ENCODE measurements at regions not wholly inside any gene's neighbourhood (a gene's known extent, or its start where the extent isn't known, plus 50 kb on each side); places are given as distances from the start of the nearest gene placed in this dataset.

DNA sequence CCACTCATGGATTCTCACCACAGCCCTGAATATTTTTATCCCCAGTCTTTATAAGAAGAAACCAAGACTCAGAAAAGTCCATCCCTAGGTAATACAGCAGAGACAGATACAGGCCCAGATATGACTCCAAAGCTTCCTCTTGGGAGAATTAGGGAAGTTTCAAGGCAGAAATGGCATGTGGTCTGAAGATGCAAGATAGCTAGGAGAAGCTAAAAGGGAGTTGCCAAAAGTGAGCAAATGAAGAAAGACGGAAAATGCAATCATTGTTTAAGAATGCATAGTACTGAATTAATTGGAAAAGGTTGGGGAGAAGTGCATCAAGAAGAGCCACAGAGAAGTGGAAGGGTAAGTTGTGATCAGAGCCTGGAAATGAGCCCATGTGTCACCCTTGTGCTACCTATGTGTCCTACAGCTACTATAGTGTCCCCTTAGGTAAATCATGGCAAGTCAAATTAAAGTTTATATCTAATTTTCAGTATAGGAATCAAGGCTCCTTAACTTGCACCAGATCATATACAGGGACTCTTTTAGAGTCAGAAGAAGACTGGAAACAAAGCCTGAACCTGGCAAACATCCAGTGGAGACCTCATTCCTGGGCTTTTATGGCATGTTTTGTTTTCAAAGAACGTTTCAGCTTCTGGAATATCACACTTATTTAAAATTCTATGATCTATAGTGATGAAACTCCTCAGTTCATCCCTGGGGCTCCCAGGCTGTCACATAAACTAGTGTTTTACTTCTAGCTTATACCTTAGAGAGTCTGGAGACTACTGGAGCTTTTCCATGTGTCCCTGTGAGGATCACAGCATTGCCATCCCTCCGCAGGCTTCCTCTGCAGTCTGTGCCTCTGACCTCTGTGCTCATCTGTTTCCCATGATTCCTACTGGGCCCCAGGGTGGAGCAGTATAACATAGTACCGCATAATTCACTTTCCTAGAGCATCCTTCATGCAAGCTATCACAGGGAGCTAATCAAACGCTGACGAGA, 189.0 kb upstream of the CDKN3 start:
- ATAC-seq (ENCODE audit: low read depth) (no peak), DNase-seq (ENCODE audit: low spot score in 2 of 2) (no peak)
- H3K4me3 Mint-ChIP-seq, result no peak overlapping the region
- no peaks in the 10 kb centered on the region for H3K36me3 Mint-ChIP-seq
- peaks cover 13% of the 10 kb centered on the region for H3K27me3 Mint-ChIP-seq
- no peaks in the 10 kb centered on the region for H3K9me3 Mint-ChIP-seq
- H3K4me1 Mint-ChIP-seq, result no peaks in the 10 kb centered on the region
- no peak overlapping the region for H3K27ac Mint-ChIP-seq

GRCh38 chr14:54208751-54209150, 188.1 kb upstream of the CDKN3 start:
- DNase-seq (ENCODE audit: low spot score in 2 of 2) (no peak), ATAC-seq (ENCODE audit: low read depth) (no peak)
- H3K27me3 Mint-ChIP-seq, result peaks cover 13% of the 10 kb centered on the region
- H3K27ac Mint-ChIP-seq, result no peak overlapping the region
- no peak overlapping the region for H3K4me3 Mint-ChIP-seq
- H3K36me3 Mint-ChIP-seq, result no peaks in the 10 kb centered on the region
- H3K4me1 Mint-ChIP-seq, result no peaks in the 10 kb centered on the region
- H3K9me3 Mint-ChIP-seq, result no peaks in the 10 kb centered on the region

- no peak for DNase-seq (ENCODE audit: low spot score in 2 of 2)
- Mint-ChIP-seq H3K4me3 (no peak overlapping the region), H3K27ac (no peak overlapping the region), H3K9me3 (no peaks in the 10 kb centered on the region), H3K36me3 (no peaks in the 10 kb centered on the region), H3K4me1 (no peaks in the 10 kb centered on the region), H3K27me3 (peaks cover 13% of the 10 kb centered on the region)
- ATAC-seq (ENCODE audit: low read depth), result no peak
Measured at GRCh38 chr14:54209511-54210250, 187.1 kb upstream of the CDKN3 start.

DNA sequence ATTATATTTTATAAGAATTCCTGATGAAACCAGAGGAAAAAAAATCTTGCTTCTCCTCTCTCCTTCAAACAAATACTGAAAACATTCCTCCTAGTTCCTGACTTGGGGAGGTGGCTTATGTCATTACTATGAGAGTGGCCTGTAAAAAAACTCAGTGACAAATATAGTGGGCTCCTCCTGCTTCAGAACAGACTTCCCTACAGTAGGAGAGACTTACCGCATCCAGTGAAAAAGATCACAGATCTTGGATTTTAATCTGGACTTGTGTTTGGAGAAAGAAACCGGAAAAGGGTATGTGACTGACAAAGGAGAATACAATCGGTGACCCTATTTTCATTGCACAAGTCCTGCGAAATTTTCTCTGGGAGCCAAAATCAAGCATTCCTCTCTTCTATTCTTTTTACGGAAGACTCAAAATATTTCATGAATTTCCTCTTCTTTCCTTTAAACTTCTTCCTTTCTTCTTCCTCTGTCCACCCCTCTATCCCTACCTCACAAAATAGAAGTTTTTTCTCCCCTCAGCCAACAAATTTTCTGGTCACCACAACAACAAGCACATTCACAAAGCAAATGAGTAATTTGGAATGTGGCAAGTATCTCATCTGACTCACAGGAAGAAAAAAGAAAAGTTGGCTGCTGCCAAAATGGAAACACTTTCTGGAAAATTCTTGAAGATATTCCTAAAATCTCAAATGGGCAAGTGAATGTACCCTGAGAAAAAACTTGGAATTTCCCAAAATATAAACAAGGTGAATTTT, 185.1 kb upstream of the CDKN3 start:
- Mint-ChIP-seq H3K9me3 (no peaks in the 10 kb centered on the region), H3K27ac (no peak overlapping the region), H3K4me3 (no peak overlapping the region), H3K36me3 (no peaks in the 10 kb centered on the region), H3K27me3 (peaks cover 5% of the 10 kb centered on the region), H3K4me1 (no peaks in the 10 kb centered on the region)
- ATAC-seq (ENCODE audit: low read depth) (no peak), DNase-seq (ENCODE audit: low spot score in 2 of 2) (no peak)

GRCh38 chr14:54213536-54213935, 183.3 kb upstream of the CDKN3 start:
- H3K9me3 Mint-ChIP-seq, result no peaks in the 10 kb centered on the region

GRCh38 chr14:54216827-54217226, 180.0 kb upstream of the CDKN3 start:
- Mint-ChIP-seq H3K9me3 (no peaks in the 10 kb centered on the region), H3K27me3 (peaks cover 4% of the 10 kb centered on the region), H3K4me1 (peaks cover 5% of the 10 kb centered on the region), H3K27ac (no peak overlapping the region), H3K4me3 (no peak overlapping the region), H3K36me3 (no peaks in the 10 kb centered on the region)
- ATAC-seq (ENCODE audit: low read depth) (peak; percentile 24), DNase-seq (ENCODE audit: low spot score in 2 of 2) (no peak)

More at GRCh38 chr14:54213536-54213935, 183.3 kb upstream of the CDKN3 start:
- Mint-ChIP-seq H3K27me3 (peaks cover 3% of the 10 kb centered on the region), H3K4me1 (no peaks in the 10 kb centered on the region), H3K4me3 (no peak overlapping the region), H3K36me3 (no peaks in the 10 kb centered on the region), H3K27ac (no peak overlapping the region)
- no peak for DNase-seq (ENCODE audit: low spot score in 2 of 2)
- ATAC-seq (ENCODE audit: low read depth), result no peak

GRCh38 chr14:54219261-54220070, 177.3 kb upstream of the CDKN3 start:
- no peak for ATAC-seq (ENCODE audit: low read depth)
- no peak for DNase-seq (ENCODE audit: low spot score in 2 of 2)
- no peaks in the 10 kb centered on the region for H3K36me3 Mint-ChIP-seq
- peaks cover 5% of the 10 kb centered on the region for H3K4me1 Mint-ChIP-seq
- peaks cover 11% of the 10 kb centered on the region for H3K27me3 Mint-ChIP-seq
- no peaks in the 10 kb centered on the region for H3K9me3 Mint-ChIP-seq
- H3K4me3 Mint-ChIP-seq, result peak overlapping the region; percentile 75
- no peak overlapping the region for H3K27ac Mint-ChIP-seq

DNA sequence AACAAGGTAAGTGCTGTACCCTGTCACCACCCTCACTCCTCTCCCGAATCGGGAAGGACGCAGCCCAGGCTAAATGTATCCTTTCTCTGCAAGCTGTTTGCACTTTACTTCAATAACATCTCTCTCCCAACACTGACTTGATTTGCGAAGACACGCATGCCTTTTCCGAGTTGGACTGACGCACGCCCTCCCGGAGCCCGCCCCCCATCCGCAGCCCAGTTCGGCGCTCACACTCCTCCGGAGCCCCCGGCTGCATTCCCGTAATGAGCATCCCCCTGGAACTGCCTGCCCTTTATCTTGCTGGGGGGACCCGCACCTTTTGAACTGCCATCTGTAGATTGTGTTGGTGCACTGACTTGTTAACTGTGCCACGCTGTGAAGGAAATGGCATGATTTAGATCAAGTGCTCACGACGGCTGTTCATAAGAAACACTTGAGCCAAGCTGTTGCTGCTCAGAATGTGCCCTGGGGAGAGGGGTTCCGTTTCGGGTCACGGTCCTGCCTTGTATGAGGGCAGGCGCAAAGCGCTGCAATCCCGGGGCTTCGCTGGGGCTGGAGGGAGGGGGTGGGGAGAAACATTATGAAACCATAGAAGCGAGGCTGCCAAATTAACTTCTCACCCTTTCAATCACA, 176.6 kb upstream of the CDKN3 start:
- ATAC-seq (ENCODE audit: low read depth), result no peak
- no peak for DNase-seq (ENCODE audit: low spot score in 2 of 2)
- Mint-ChIP-seq H3K4me3 (peak overlapping the region; percentile 75), H3K9me3 (no peaks in the 10 kb centered on the region), H3K4me1 (peaks cover 5% of the 10 kb centered on the region), H3K27ac (no peak overlapping the region), H3K27me3 (peaks cover 11% of the 10 kb centered on the region), H3K36me3 (no peaks in the 10 kb centered on the region)

DNA sequence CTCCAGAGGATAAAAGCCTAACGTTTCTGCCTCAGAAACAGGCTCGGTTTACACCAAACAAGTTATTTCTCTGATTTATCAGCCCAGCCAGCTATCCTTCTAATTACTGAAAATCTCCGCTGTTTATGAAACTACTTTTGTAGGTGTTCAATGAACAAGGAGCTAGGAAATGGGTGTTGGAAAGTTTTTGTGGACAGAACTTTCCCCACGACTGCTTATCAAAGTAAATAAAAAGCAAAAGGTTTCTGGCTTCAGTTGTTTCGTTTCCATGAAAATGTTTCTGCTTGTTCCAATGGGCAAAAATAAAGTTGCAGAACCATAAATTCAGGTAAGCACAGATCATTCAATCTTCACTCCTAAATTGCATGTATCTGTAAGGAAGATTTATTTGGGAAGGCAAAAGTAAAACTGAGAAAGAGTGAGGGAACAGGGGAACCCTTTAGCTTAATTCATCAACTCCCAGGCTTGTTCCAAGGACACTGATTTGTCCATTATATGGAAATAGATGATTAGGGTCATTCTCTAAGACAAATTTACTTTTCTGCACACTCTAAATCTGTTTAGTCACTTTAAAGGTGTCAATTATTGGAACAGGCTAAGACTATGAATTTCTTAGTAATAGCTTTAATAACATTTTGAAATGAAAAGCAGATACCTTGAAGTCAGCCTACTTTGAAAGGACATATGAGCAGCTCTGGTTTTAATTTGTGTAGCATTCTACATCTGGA, 175.9 kb upstream of the CDKN3 start:
- Mint-ChIP-seq H3K27me3 (peaks cover 11% of the 10 kb centered on the region), H3K4me1 (peaks cover 5% of the 10 kb centered on the region), H3K9me3 (no peaks in the 10 kb centered on the region), H3K36me3 (no peaks in the 10 kb centered on the region), H3K4me3 (no peak overlapping the region), H3K27ac (no peak overlapping the region)
- ATAC-seq (ENCODE audit: low read depth) (no peak), DNase-seq (ENCODE audit: low spot score in 2 of 2) (no peak)

- no peak overlapping the region for H3K27ac Mint-ChIP-seq
- H3K9me3 Mint-ChIP-seq, result no peaks in the 10 kb centered on the region
- ATAC-seq (ENCODE audit: low read depth) (no peak), DNase-seq (ENCODE audit: low spot score in 2 of 2) (no peak)
- H3K4me3 Mint-ChIP-seq, result no peak overlapping the region
- peaks cover 5% of the 10 kb centered on the region for H3K4me1 Mint-ChIP-seq
- no peaks in the 10 kb centered on the region for H3K36me3 Mint-ChIP-seq
- peaks cover 11% of the 10 kb centered on the region for H3K27me3 Mint-ChIP-seq
Measured at GRCh38 chr14:54221432-54221803, 175.4 kb upstream of the CDKN3 start.

DNA sequence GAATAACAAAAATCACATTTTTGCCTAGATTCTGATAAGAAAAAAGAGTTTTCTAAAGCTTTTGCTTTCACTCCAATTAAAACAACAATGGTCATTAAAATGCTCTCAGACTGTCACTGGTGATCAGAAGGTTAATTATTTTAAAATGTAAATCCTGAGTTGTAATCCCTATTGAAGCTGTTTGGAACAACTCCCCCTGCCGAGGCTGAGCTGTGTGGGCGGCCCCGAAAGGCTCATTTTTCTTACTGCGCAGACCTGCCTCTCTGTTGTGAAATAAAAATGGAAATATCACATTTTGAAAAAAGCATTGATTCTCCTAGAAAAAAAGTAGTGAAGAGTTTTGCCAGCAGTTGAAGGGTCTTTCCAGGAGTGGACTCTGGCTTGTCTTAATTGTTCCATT, 174.8 kb upstream of the CDKN3 start:
- Mint-ChIP-seq H3K36me3 (no peaks in the 10 kb centered on the region), H3K9me3 (no peaks in the 10 kb centered on the region), H3K27ac (no peak overlapping the region), H3K4me1 (peaks cover 5% of the 10 kb centered on the region), H3K4me3 (no peak overlapping the region), H3K27me3 (peaks cover 12% of the 10 kb centered on the region)
- DNase-seq (ENCODE audit: low spot score in 2 of 2), result no peak
- ATAC-seq (ENCODE audit: low read depth), result no peak

GRCh38 chr14:54223831-54224402, 172.9 kb upstream of the CDKN3 start:
- Mint-ChIP-seq H3K27me3 (peaks cover 15% of the 10 kb centered on the region), H3K4me1 (peaks cover 5% of the 10 kb centered on the region), H3K27ac (no peak overlapping the region), H3K36me3 (no peaks in the 10 kb centered on the region), H3K9me3 (no peaks in the 10 kb centered on the region), H3K4me3 (no peak overlapping the region)
- no peak for DNase-seq (ENCODE audit: low spot score in 2 of 2)
- no peak for ATAC-seq (ENCODE audit: low read depth)
